8988T (cell line): ENCODE measurements at regions not wholly inside any gene's neighbourhood (a gene's known extent, or its start where the extent isn't known, plus 50 kb on each side); places are given as distances from the start of the nearest gene placed in this dataset.
"Not testable (repeated sequence)": the region's sequence is repeated elsewhere in the genome, so short reads cannot be mapped to it uniquely, and the experiment has no call there.

Experiments used
- DNase-seq: peaks from one replicate; pipeline ENCODE4 v3.0.0; 2011

- no peak for DNase-seq
Measured at GRCh38 chr16:86945166-86945900, 367.0 kb downstream of the FOXL1 start.

- peak; percentile 88 for DNase-seq
Measured at GRCh38 chr16:86946396-86946795, 368.0 kb downstream of the FOXL1 start.

- no peak for DNase-seq
Measured at GRCh38 chr16:86946981-86947380, 368.6 kb downstream of the FOXL1 start.

GRCh38 chr16:86948046-86948445 lies 369.1 kb downstream of the C16orf95 start:
- no peak for DNase-seq

- no peak for DNase-seq
Measured at GRCh38 chr16:86949116-86949515, 368.1 kb downstream of the C16orf95 start.

- no peak for DNase-seq
Measured at GRCh38 chr16:86949630-86950029, 367.6 kb downstream of the C16orf95 start.

GRCh38 chr16:86951041-86951822 lies 366.0 kb downstream of the C16orf95 start:
- no peak for DNase-seq

GRCh38 chr16:86951831-86952598 lies 365.2 kb downstream of the C16orf95 start:
- DNase-seq: peak; percentile 59

GRCh38 chr16:86952769-86953168 lies 364.4 kb downstream of the C16orf95 start:
- DNase-seq: peak; percentile 68

GRCh38 chr16:86953631-86954391 lies 363.4 kb downstream of the C16orf95 start:
- DNase-seq: no peak

GRCh38 chr16:86955136-86955855 lies 361.9 kb downstream of the C16orf95 start:
- DNase-seq: no peak

- no peak for DNase-seq
Measured at GRCh38 chr16:86956437-86956836, 360.8 kb downstream of the C16orf95 start.

- not testable (repeated sequence) for DNase-seq
Measured at GRCh38 chr16:86957662-86958198, 359.5 kb downstream of the C16orf95 start.

GRCh38 chr16:86958423-86958822 lies 358.8 kb downstream of the C16orf95 start:
- no peak for DNase-seq

GRCh38 chr16:86959091-86959651 lies 358.0 kb downstream of the C16orf95 start:
- DNase-seq: no peak

GRCh38 chr16:86959729-86960128 lies 357.5 kb downstream of the C16orf95 start:
- DNase-seq: no peak

- no peak for DNase-seq
Measured at GRCh38 chr16:86960266-86960665, 356.9 kb downstream of the C16orf95 start.

GRCh38 chr16:86961171-86961601 lies 356.0 kb downstream of the C16orf95 start:
- no peak for DNase-seq

- DNase-seq: no peak
Measured at GRCh38 chr16:86962259-86962658, 354.9 kb downstream of the C16orf95 start.

- no peak for DNase-seq
Measured at GRCh38 chr16:86962913-86963312, 354.3 kb downstream of the C16orf95 start.
